Activated CD4-positive, alpha-beta T cell treated with anti-CD3 and anti-CD28 coated beads for 1 hour (primary cell): ENCODE measurements at regions not wholly inside any gene's neighbourhood (a gene's known extent, or its start where the extent isn't known, plus 50 kb on each side); places are given as distances from the start of the nearest gene placed in this dataset.

Experiments used
- DNase-seq: peaks from one replicate; pipeline ENCODE4 v3.0.0-alpha.2; 2020

GRCh38 chr1:98054786-98055185 is 134.0 kb upstream of the DPYD start:
- no peak for DNase-seq

- DNase-seq: no peak
Measured at GRCh38 chr1:98054367-98054701, 133.5 kb upstream of the DPYD start.

- peak; percentile 31 for DNase-seq
Measured at GRCh38 chr1:98053471-98054366, 132.9 kb upstream of the DPYD start.

GRCh38 chr1:98051065-98051675 is 130.3 kb upstream of the DPYD start:
- DNase-seq: peak; percentile 55

GRCh38 chr1:98049370-98050135 is 128.7 kb upstream of the DPYD start:
- no peak for DNase-seq

GRCh38 chr1:98048751-98049325 is 128.0 kb upstream of the DPYD start:
- no peak for DNase-seq

- DNase-seq: peak; percentile 44
Measured at GRCh38 chr1:98048244-98048643, 127.4 kb upstream of the DPYD start.

GRCh38 chr1:98047171-98047570 is 126.3 kb upstream of the DPYD start:
- no peak for DNase-seq

- no peak for DNase-seq
Measured at GRCh38 chr1:98045767-98046641, 125.2 kb upstream of the DPYD start.

- no peak for DNase-seq
Measured at GRCh38 chr1:98045211-98045766, 124.5 kb upstream of the DPYD start.

GRCh38 chr1:98044766-98045165 is 123.9 kb upstream of the DPYD start:
- no peak for DNase-seq

- no peak for DNase-seq
Measured at GRCh38 chr1:98044071-98044697, 123.3 kb upstream of the DPYD start.

- no peak for DNase-seq
Measured at GRCh38 chr1:98035602-98036002, 114.8 kb upstream of the DPYD start.

GRCh38 chr1:98034505-98034904 is 113.7 kb upstream of the DPYD start:
- no peak for DNase-seq

- DNase-seq: no peak
Measured at GRCh38 chr1:98032958-98033357, 112.1 kb upstream of the DPYD start.

GRCh38 chr1:98030976-98031375 is 110.1 kb upstream of the DPYD start:
- DNase-seq: no peak

GRCh38 chr1:98030483-98030882 is 109.6 kb upstream of the DPYD start:
- DNase-seq: no peak

- DNase-seq: no peak
Measured at GRCh38 chr1:98028800-98029199, 108.0 kb upstream of the DPYD start.

- DNase-seq: no peak
Measured at GRCh38 chr1:98027103-98027705, 106.4 kb upstream of the DPYD start.

GRCh38 chr1:98025858-98026257 is 105.0 kb upstream of the DPYD start:
- no peak for DNase-seq

GRCh38 chr1:98021126-98021525 is 100.3 kb upstream of the DPYD start:
- no peak for DNase-seq
